H1 (cell line): ENCODE measurements at regions not wholly inside any gene's neighbourhood (a gene's known extent, or its start where the extent isn't known, plus 50 kb on each side); places are given as distances from the start of the nearest gene placed in this dataset.
"Not testable (repeated sequence)": the region's sequence is repeated elsewhere in the genome, so short reads cannot be mapped to it uniquely, and the experiment has no call there.

ENCODE experiments used
- CTCF ChIA-PET: fragments of 300-600 bp; sonication (Branson Sonifier 250); formaldehyde crosslinking; loops from one replicate; lab custom pipeline; 2021; ENCODE audit not compliant: partially characterized antibody; lab: Charles Lee
- POLR2A ChIA-PET: fragments of 300-600 bp; sonication (Branson Sonifier 250); formaldehyde crosslinking; loops from one replicate; lab custom pipeline; 2021; ENCODE audit warnings: inconsistent platforms; ENCODE audit not compliant: partially characterized antibody; lab: Charles Lee
- DNase-seq, 2 experiments: peaks; one replicate each; pipeline versions ENCODE4 v3.0.0 to v3.0.0-alpha.2; 2010 to 2022; ENCODE audit warnings: low spot score in 2 of 2, low read depth in 1 of 2, mixed read lengths in 1 of 2
- FAIRE-seq: peaks from 2 replicates; lab custom pipeline; 2011; peaks lifted over from hg19 to GRCh38; lab: Jason Lieb, UNC
- H2AFZ ChIP-seq: 2 replicates; pipeline ENCODE4 v1.8.1; 2012; ENCODE audit warnings: low read length, inconsistent platforms
- H2AK5ac ChIP-seq: 2 replicates; pipeline ENCODE4 v1.6.1; 2013; ENCODE audit warnings: low read depth, low read length
- H2BK120ac ChIP-seq: replicated peaks from 2 replicates; pipeline ENCODE3; 2013; ENCODE audit warnings: low read depth, low read length, inconsistent platforms
- H2BK12ac ChIP-seq: 2 replicates; pipeline ENCODE4 v1.6.1; 2013; ENCODE audit warnings: low read depth, low read length
- H2BK15ac ChIP-seq: 2 replicates; pipeline ENCODE4 v1.6.1; 2013; ENCODE audit warnings: low read length
- H2BK20ac ChIP-seq: 2 replicates; pipeline ENCODE4 v1.6.1; 2013; ENCODE audit warnings: low read length
- H2BK5ac ChIP-seq: 2 replicates; pipeline ENCODE4 v1.6.1; 2013; ENCODE audit warnings: low read depth, low read length
- H3K14ac ChIP-seq: 2 replicates; pipeline ENCODE4 v1.6.1; 2013; ENCODE audit warnings: inconsistent platforms; ENCODE audit not compliant: insufficient read length
- H3K18ac ChIP-seq: 2 replicates; pipeline ENCODE4 v1.6.1; 2013; ENCODE audit warnings: low read length; ENCODE audit errors: extremely low read depth
- H3K23ac ChIP-seq: 2 replicates; pipeline ENCODE4 v1.6.1; 2013; ENCODE audit warnings: inconsistent platforms; ENCODE audit not compliant: insufficient read length
- H3K23me2 ChIP-seq: 2 replicates; pipeline ENCODE4 v1.6.1; 2013; ENCODE audit warnings: low read depth, low read length
- H3K27ac ChIP-seq: 2 replicates; pipeline ENCODE4 v1.6.1; 2011; ENCODE audit warnings: low read depth, low read length, inconsistent platforms
- H3K27me3 ChIP-seq, 4 experiments: replicated peaks in 1 of 4; 1 replicate in 1 of 4; 2 replicates in 3 of 4; pipeline versions ENCODE4 v1.6.1 to v1.8.1; 2011 to 2013; ENCODE audit warnings: low read length in 3 of 4, mild to moderate bottlenecking in 3 of 4, inconsistent platforms in 2 of 4, mixed read lengths in 2 of 4, moderate library complexity in 1 of 4; ENCODE audit not compliant: control insufficient read depth in 3 of 4, insufficient read depth in 3 of 4; ENCODE audit errors: extremely low read depth in 1 of 4
- H3K36me3 ChIP-seq, 4 experiments: 2 replicates each; pipeline versions ENCODE4 v1.6.1 to v1.8.1; 2011 to 2013; ENCODE audit warnings: mild to moderate bottlenecking in 4 of 4, low read length in 3 of 4, moderate library complexity in 2 of 4, control low read depth in 1 of 4, inconsistent platforms in 1 of 4; ENCODE audit not compliant: insufficient read depth in 4 of 4, control insufficient read depth in 2 of 4
- H3K4ac ChIP-seq: replicated peaks from 2 replicates; pipeline ENCODE3; 2013; ENCODE audit warnings: low read length, low read depth, mixed read lengths, inconsistent platforms; ENCODE audit not compliant: insufficient read length
- H3K4me1 ChIP-seq, 4 experiments: replicated peaks in 1 of 4; 1 replicate in 1 of 4; 2 replicates in 3 of 4; pipeline versions ENCODE4 v1.6.1 to v1.8.1; 2011 to 2013; ENCODE audit warnings: low read length in 3 of 4, inconsistent platforms in 2 of 4, mixed read lengths in 1 of 4; ENCODE audit not compliant: insufficient read depth in 4 of 4, control insufficient read depth in 3 of 4
- H3K4me2 ChIP-seq, 2 experiments: 2 replicates each; pipeline versions ENCODE4 v1.6.1 to v1.8.1; 2011 to 2013; ENCODE audit warnings: low read depth in 2 of 2, low read length in 2 of 2, control low read depth in 1 of 2, inconsistent platforms in 1 of 2, mild to moderate bottlenecking in 1 of 2; ENCODE audit not compliant: insufficient read depth in 1 of 2
- H3K4me3 ChIP-seq, 4 experiments: fragments of 200-600, 300-600 bp in 1 of 4; sonication (generic), shearing (Covaris generic), sonication (Bioruptor Twin) in 1 of 4; 2 replicates each; pipeline versions ENCODE4 v1.5.1 to v1.8.1; 2011 to 2016; ENCODE audit warnings: low read length in 4 of 4, low read depth in 3 of 4, control low read depth in 2 of 4, inconsistent platforms in 2 of 4, mild to moderate bottlenecking in 2 of 4, mixed read lengths in 1 of 4, moderate library complexity in 1 of 4; ENCODE audit not compliant: insufficient read depth in 2 of 4; ENCODE audit errors: extremely low read depth in 1 of 4
- H3K56ac ChIP-seq: replicated peaks from 2 replicates; pipeline ENCODE3; 2013; ENCODE audit warnings: low read depth, mild to moderate bottlenecking, mixed read lengths, low read length, inconsistent platforms; ENCODE audit not compliant: insufficient read length
- H3K79me1 ChIP-seq: 2 replicates; pipeline ENCODE4 v1.6.1; 2013; ENCODE audit warnings: low read depth, low read length, control low read depth
- H3K79me2 ChIP-seq, 2 experiments: 2 replicates each; pipeline versions ENCODE4 v1.6.1 to v1.8.1; 2012 to 2013; ENCODE audit warnings: low read length in 2 of 2, mild to moderate bottlenecking in 2 of 2, inconsistent platforms in 1 of 2; ENCODE audit not compliant: insufficient read depth in 2 of 2, control insufficient read depth in 1 of 2
- H3K9ac ChIP-seq, 4 experiments: replicated peaks in 1 of 4; 1 replicate in 1 of 4; 2 replicates in 3 of 4; pipeline versions ENCODE4 v1.6.1 to v1.8.1; 2011 to 2013; ENCODE audit warnings: low read depth in 3 of 4, low read length in 3 of 4, control low read depth in 2 of 4, mild to moderate bottlenecking in 2 of 4, moderate library complexity in 2 of 4, inconsistent platforms in 1 of 4; ENCODE audit errors: extremely low read depth in 1 of 4
- H3K9me3 ChIP-seq, 2 experiments: 2 replicates each; pipeline versions ENCODE4 v1.6.1 to v1.8.1; 2012 to 2013; ENCODE audit warnings: mild to moderate bottlenecking in 2 of 2, moderate library complexity in 2 of 2, control low read depth in 1 of 2, inconsistent platforms in 1 of 2, low read depth in 1 of 2, low read length in 1 of 2, mixed read lengths in 1 of 2; ENCODE audit not compliant: insufficient read depth in 2 of 2
- H4K20me1 ChIP-seq, 2 experiments: replicated peaks in 1 of 2; 2 replicates each; pipeline versions ENCODE3 to v1.8.1; 2011 to 2013; ENCODE audit warnings: inconsistent platforms in 2 of 2, low read length in 2 of 2, mild to moderate bottlenecking in 1 of 2; ENCODE audit not compliant: insufficient read depth in 2 of 2, control insufficient read depth in 1 of 2
- H4K5ac ChIP-seq: 2 replicates; pipeline ENCODE4 v1.6.1; 2013; ENCODE audit warnings: low read length, low read depth, mixed read lengths, inconsistent platforms; ENCODE audit not compliant: insufficient read length
- H4K8ac ChIP-seq: 2 replicates; pipeline ENCODE4 v1.8.0; 2013; ENCODE audit warnings: mild to moderate bottlenecking, moderate library complexity, low read length, inconsistent platforms; ENCODE audit not compliant: insufficient read depth; ENCODE audit errors: extremely low read depth
- H4K91ac ChIP-seq: replicated peaks from 2 replicates; pipeline ENCODE3; 2013; ENCODE audit warnings: low read length, mixed read lengths, inconsistent platforms; ENCODE audit not compliant: insufficient read length
- WGBS, 2 experiments: shearing (Covaris generic) in 1 of 2; methylation state at CpG; one replicate each; pipeline versions ENCODE4 v1.1.6 to v1.1.7; 2013 to 2015; ENCODE audit warnings: low lambda C conversion rate in 2 of 2, mixed read lengths in 2 of 2, inconsistent platforms in 1 of 2, low coverage in 1 of 2, missing lambda C conversion rate in 1 of 2; ENCODE audit not compliant: insufficient replicate concordance in 2 of 2, insufficient coverage in 1 of 2, insufficient read length in 1 of 2; ENCODE audit errors: extremely low coverage in 1 of 2, missing lambda C conversion rate in 1 of 2; 5-methylcytosine and 5-hydroxymethylcytosine counted together

DNA sequence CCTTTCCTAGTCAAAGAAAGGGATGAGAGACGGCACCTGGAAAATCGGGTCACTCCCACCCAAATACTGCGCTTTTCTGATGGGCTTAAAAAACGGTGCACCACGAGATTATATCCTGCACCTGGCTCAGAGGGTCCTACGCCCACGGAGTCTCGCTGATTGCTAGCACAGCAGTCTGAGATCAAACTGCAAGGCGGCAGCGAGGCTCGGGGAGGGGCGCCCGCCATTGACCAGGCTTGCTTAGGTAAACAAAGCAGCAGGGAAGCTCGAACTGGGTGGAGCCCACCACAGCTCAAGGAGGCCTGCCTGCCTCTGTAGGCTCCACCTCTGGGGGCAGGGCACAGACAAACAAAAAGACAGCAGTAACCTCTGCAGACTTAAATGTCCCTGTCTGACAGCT is 309.9 kb downstream of the KIF20B start:
- H3K9me3 ChIP-seq, H3K4me2 ChIP-seq, H3K4me1 ChIP-seq, FAIRE-seq, H2BK120ac ChIP-seq, H3K14ac ChIP-seq, H4K5ac ChIP-seq, H3K9ac ChIP-seq, H3K79me1 ChIP-seq, H3K36me3 ChIP-seq, H4K91ac ChIP-seq, H3K56ac ChIP-seq, POLR2A ChIA-PET, H2BK5ac ChIP-seq, H3K79me2 ChIP-seq, H3K23me2 ChIP-seq, H3K4ac ChIP-seq, H2BK20ac ChIP-seq, H2AK5ac ChIP-seq, H4K20me1 ChIP-seq, H2AFZ ChIP-seq, H2BK15ac ChIP-seq, H2BK12ac ChIP-seq, H3K27ac ChIP-seq, H3K18ac ChIP-seq, H3K27me3 ChIP-seq, H4K8ac ChIP-seq, H3K23ac ChIP-seq: not testable (repeated sequence)
- CTCF ChIA-PET = interaction anchor here (0.8 kb wide), 1 partner anchor 157 kb away, joined by 3 read pairs; no protein-coding TSS in a partner anchor
- peak in 1 of 2 experiments; percentile 57 for DNase-seq
- WGBS, 2 experiments = 47% methylated on average over 12 of the region's 14 CpGs; no CpG with 5 or more reads in 1 of the 2 experiments
- peak overlapping the region in 2 of 4 experiments; percentile 9 to 16; a peak in 1 of 8 replicates for H3K4me3 ChIP-seq
